ENCODE measurements at regions not wholly inside any gene's neighbourhood (a gene's known extent, or its start where the extent isn't known, plus 50 kb on each side); places are given as distances from the start of the nearest gene placed in this dataset.

DNA sequence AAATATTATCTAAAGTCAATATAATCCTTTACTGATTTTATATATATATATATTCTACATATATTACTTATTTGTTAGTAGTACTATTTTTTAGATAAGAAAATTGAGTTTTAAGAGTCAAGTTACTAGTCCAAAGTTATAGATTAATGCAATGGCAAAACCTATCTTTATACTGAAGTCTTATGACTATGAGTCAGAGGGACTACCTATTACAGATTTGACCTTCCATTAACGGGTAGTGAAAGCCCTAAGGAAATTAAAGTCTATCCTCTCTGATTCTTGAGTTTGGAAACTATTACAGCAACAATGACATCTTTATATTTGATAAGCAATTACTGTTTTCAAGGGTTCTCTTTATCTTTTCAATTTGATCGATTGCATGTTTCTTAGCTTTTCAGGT is 315.8 kb downstream of the CASP12 start:
- no peak for DNase-seq

DNA sequence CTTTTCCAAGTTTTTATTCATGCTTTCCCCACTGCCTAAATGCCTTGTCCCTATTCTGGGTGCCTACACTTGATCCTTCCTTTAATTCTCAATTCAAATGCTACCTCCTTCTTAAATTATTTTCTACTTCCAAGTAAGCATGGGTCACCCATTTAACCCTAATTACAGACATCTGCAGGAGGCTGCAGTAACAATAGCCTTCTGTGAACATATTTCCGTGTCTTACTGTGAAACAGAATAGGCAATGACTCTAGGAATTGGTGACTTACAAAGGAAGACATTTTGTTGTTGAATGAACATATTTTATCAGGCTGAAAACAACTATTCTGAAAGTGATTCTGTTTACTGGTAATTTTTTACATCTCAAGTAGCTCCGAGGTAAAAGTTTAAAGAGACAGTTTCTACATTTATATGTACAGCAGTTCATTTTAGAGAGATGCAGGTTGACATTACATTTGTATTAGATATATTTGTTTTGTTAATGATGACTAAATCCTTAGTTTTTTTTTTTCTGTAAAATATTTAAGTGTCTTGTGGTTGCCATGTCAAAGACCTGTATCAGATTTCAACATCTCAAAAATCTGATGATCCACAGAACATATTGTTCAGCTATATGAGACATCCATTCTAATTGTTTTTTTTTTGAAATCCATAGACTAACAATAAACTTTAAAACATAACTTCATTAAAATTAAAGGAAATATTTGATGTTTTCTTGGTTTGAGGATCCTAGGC is 316.8 kb downstream of the CASP12 start:
- no peak for DNase-seq

DNA sequence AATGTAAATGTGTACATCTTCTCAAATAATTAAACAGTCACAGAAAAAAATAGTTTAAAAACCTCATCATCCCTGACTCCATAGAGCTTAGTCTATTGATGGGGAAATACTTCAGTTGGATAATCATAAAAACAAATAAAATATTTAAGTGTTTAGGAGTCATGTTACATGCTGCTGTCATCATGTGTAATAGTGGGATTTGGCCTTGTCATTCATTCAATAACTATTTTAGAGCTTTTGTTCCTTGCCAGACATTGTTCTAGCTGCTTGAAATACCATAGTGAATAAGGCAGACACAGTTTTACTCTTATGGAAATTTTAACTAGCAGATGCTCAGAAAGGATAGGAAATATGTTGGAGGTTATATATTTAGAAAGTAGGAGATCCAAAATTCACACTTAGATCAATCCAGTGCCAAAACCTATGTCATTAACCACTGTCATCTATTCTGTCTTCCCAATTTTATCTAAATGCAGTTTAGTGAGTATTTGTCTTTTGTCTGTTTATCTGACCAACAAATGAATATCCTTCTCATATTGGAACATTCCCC is 324.7 kb downstream of the CASP12 start:
- DNase-seq = no peak

DNA sequence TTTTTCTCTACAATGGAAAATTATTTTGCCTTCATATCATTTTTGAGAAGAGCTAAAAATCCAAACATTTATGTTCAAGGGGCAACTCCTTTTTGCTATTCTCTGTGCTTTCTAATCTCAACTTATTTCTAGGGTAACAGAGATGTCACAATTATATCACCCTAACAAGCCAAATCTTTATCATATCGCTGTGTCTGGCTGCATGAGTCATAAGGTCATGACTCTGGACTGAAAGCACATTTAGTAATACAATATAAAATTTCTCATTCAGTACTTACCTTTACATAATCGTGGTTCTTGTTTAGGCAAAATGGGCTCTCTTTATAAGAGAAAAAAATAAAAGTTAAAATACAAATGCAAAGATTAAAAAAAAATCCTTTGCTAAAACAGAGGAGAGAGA is 326.0 kb downstream of the CASP12 start:
- DNase-seq = no peak

DNA sequence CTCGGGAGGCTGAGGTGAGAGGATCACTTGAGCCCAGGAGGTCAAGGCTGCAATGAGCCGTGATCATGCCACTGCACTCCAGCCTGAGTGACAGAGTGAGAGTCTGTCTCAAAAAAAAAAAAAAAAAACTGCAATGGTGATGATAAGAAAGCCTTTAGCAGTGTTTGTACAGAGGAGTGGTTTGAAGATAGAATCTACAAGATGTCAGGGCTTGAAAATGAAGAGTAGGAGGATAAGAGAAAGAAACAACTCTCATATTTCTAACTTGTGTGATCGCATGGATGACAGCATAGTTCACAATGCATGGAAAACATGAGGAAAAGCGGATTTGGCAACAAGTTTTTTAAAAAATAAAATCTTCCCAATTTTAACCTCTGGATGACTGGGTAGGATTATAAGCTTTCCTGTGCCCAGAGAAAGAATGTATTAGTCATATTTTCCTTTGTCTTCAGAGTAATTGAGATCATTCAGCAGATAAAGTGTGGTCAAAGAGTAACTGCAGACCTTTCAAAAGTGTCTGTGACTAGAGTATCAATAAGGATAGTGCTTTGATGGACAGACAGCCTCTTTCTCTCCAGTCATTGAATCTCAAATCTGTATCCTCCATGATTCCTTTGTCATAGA is 328.1 kb downstream of the CASP12 start:
- no peak for DNase-seq

DNA sequence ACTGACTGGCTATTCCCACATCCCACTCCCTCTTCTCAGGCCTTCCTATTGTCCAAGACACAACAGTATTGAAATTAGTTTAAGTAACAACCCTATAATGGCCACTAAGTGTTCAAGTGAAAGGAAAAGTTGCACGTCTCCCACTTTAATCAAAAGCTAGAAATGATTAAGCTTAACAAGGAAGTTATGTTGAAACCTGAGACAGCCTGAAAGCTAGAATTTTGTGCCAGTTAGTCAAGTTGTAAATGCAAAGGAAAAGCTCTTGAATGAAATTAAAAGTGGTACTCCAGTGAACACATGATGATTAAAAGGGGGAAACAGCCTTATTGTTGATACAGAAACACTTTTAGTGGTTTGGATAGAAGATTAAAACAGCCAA is 332.7 kb downstream of the CASP12 start:
- no peak for DNase-seq

DNA sequence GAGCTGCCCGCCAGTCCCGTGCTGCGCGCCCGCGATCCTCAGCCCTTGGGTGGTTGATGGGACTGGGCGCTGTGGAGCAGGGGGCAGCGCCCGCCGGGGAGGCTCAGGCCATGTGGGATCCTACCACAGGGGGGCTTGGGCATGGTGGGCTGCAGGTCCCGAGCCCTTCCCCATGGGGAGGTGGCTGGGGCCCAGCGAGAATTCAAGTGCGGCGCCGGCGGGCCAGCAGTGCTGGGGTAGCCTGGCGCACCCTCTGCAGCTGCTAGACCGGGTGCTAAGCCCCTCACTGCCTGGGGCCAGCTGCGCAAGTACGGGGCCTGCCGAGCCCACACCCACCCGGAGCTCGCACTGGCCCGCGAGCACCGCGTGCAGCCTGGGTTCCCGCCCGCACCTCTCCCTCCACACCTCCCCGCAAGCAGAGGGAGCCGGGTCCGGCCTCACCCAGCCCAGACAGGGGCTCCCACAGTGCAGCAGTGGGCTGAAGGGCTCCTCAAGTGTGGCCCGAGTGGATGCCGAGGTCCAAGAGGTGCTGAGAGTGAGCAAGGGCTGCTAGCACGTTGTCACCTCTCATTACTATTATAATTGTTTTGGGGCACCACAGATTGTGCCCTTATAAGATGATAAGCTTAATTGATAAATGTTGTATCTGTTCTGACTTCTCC is 333.2 kb downstream of the CASP12 start:
- no peak for DNase-seq

DNA sequence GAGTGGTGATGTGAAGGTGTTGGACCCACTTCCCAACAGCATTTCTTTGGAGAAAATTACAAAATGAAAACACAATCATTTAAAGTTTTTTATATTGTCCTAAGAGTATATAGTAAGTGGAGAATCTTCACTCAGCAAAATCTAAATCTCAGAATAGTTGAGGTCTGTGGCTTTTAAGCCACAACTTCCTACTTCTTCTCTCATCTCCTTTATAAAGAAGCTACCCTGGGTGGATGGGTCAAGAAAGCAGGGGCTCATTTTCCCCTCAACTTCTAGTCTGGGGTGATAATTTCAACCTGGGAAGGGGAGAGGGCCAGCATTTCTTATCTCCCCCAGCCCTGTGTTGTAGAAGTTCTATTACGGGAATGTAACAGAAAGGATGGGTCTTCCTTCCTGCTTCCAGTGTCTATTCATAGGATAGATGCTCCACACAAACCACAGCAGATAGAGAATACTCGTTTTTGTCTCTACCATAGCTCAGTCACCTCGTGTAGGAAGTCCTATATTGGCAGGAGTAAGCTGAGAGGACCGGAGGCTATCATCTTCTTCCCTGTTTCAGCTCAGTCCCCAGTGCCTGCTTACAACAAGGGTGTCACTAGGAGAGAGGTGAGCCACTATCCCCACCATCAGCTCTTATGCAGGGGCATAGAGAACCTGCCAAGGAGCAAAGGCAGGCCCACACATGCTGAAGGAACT is 341.5 kb downstream of the CASP12 start:
- no peak for DNase-seq

DNA sequence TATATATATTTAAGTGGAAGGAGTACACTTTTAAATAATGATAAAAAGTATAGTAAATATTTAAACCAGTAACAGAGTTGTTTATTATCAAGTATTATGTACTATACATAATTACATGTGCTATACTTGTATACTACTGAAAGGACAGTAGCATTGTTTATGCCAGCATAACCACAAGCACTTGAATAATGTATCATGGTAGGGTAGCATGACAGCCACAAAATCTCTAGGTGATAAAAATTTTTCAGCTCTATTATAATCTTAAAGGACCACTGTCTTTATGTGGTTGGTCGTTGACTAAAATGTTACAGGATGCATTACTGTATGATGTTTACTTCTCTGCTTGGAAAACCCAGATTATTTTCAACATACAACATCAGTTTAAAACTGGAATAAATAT is 349.2 kb downstream of the CASP12 start:
- no peak for DNase-seq

DNA sequence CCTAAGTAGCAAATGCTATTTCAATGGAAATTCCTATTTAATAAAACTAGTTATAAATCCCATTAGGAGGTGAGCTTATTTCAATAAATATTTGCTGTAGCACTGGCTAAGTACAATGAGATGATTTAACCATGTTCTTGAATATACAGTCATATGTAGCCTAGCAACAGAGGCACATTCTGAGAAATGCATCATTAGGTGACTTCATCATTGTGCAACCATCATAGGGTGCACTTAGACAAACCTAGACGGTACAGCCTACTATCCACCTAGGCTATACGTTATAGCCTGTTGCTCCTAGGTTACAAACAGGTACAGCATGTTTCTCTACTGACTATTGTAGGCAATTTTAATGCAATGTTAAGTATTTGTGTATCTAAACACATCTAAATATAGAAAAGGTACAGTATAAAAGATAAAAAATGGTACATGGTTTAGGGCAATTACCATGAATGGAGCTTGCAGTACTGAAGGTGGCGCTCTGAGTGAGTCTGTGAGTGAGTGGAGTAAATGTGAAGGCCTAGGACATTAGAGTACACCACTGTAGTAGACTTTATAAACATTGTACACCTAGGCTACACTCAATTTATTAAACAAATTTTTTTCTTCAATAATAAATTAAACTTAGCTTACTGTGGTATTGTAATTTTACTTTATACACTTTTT is 350.1 kb downstream of the CASP12 start:
- no peak for DNase-seq

DNA sequence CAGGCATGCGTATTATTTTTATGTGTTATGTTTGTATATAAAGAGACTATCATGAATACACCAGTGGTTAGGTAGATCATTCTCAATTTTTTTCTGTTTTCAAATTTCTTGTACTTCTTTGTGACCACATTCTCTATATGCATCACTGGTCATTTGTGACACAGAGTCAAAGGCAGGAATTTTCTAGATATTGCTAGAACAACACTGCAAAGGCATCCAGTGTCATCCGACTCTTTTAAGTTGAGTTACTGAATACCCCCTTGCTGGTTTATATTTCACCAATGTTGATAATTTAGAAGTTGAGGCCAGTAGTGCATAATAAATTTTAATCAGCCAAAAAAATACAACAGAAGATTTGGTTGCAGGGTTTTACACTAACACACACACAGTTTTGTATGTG is 351.8 kb downstream of the CASP12 start:
- no peak for DNase-seq

DNA sequence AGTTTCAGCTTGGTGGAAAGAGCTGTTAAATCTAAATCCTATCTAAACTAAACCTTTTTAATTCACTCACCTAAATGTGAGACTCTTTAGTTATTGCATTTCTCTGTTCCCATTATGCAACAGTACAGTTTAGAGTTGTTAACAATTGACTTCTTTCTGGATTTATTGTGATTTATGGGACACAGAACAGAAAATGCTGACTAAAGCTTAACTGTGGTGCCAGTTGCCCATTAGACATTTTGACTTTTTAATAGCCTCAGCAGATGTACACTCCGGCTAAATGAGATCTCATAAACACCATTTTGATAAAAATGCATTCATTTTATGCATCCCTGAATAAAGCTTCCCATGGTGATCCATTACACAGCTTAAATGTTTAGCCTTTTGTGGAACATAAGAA is 356.6 kb downstream of the CASP12 start:
- no peak for DNase-seq

DNA sequence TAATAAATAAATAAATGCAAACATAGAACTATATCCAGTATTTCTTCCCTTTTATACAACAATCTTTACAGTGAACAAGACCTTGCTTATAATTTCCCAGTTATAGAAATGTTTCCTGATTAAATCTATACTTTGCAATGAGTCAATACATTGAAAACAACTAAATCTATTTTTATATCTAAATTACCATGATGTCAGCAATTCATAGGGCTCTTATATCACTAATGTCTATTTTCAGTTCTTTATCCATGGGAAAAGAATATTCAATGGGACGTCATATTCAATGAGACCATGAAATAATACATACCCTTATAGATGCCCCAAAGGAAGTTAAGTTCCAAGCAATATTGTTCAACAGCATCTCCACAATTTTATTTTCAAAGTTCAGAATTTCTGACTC is 359.9 kb downstream of the CASP12 start:
- DNase-seq = no peak

DNA sequence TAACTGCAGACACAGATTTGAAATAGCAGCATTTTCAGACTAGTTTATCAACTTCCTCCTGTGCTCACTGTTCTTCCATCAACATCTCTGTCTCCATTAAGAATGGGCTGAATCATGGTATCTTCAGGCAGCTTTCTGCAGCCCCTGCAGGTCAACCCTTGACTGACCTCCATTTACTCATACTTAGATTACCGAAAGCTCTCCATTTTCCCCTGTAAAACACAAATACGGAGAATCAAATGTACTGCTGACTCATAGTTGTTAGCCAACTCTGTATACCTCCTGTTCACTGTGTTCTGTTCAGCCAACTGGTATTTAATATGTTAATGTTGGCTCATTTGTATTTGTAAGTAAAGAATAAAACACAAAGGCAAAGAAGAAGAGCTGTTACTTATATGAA is 364.0 kb downstream of the CASP12 start:
- DNase-seq = no peak

DNA sequence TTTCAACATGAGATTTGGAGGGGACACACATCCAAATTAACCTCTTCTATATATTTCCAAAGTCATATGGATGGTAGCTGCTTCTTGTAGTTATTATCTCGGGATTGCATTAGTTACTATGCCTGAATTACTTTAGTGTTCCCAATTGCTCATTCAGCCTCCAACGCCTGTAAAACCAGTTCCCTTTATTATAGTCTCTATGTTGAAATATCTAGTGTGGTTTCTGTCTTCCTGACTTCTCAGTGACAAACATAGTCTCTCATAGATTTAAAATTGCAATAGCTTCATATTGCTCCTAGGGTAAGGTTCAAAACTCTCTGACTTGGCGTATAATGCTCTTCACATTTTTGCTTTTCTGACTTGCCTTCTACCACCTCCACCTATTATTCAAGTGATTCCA is 366.4 kb downstream of the CASP12 start:
- peak; percentile 2 for DNase-seq

DNA sequence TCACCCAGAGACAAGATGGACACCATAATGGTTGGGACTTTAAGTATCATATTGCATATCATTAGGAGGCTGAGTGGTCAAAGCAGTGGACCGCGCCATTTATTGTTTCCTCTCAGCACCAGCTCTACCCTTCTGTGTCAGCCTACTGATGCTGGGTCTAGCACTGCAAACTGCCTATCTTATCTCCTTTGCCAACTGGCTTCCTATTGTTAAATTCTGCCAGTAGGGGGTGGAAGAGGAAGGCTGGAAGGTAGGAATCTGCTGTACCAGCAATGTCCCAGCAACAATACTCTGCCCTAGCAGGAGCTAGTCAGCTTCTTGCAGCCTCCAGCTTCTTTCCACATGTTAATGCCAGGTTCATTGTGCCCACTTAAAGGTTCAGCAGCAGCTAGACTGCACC is 367.1 kb upstream of the PDGFD start:
- no peak for DNase-seq

DNA sequence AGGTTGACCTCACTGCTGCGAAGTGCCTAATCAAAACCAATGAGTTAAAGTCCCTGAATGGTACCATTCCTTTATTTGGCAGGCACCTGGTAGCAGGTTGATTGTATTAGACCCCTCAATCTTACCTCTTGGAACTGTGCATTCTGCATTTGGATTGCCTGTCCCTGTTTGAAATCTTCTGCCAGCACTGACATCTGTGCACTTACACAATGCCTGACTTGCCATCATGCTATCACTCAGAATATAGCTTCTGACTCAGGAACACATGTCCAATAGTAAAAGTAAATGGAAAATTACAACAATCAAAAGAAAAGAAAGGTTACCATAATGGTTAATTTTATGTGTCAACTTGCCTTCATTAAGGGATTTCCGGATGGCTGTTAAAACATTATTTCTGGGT is 366.0 kb upstream of the PDGFD start:
- no peak for DNase-seq

DNA sequence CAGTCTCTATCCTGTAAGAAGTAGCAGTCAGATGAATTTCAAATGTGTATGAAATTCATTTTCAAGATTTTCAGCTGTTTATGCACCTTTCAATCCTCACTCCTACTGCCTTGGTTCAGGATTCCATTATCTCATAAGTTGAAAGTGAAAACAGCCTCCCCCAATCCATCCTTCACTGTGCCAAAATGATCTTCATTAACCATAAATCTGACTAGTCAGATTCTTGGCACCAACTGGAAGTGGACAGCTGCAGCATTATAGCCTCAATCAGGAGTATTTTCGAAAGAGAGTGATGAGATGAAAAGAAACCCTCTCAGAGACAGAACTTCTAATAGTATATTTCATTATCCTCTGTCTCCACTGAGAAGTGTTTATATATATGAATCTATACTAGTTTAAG is 365.3 kb upstream of the PDGFD start:
- no peak for DNase-seq

DNA sequence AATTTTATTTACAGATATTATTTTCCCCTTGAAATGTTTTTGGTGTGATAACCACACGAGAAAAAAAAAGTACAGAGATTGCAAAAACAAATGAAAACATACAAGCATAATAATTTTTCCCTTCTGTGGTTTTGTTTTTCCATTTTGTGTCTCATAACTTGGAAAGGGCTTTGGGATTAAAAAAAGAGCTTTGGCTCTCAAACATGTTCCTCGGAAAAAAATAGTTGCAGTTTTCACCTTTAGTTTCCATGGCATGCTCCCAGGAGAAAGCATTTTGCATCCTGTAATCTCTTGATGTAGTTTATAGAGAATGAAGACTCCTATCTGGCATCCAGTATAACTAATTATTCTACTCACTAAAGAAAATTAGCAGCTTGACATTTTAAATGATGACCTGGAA is 362.1 kb upstream of the PDGFD start:
- no peak for DNase-seq

DNA sequence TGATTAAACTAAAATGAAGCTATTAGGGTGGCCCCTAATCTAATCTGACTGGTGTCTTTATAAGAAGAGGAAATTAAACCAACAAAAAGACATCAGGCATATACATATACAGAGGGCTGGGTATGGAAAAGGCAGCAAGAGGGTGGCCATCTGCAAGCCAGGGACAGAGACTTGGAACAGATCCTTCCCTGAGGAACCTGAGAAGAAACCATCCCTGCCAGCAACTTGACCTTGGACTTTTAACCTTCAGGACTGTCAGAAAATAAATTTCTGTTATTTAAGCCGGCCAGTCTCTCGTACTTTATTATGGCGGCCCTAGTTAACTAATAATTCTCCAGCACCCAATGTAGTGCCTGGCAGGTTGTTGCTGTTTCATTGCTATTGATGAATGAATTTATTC is 361.5 kb upstream of the PDGFD start:
- no peak for DNase-seq

DNA sequence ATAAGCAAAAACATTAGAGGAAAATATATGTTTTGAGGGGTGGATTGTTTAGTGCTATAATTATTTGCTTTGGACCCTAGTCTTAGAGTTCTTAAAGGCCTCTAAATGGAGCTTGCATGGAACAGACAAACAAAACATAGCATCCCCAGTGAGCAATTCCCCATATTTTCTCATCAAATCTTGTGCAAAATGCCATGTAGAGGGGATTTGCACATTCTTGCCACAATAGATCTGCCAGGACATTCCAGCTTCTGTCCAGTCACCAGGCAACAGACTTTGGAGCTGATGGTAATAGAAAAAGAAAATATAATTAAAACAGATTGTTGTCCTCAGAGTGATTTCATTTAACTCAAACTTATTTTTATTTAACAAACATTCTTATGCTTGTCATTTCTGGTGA is 360.3 kb upstream of the PDGFD start:
- no peak for DNase-seq

DNA sequence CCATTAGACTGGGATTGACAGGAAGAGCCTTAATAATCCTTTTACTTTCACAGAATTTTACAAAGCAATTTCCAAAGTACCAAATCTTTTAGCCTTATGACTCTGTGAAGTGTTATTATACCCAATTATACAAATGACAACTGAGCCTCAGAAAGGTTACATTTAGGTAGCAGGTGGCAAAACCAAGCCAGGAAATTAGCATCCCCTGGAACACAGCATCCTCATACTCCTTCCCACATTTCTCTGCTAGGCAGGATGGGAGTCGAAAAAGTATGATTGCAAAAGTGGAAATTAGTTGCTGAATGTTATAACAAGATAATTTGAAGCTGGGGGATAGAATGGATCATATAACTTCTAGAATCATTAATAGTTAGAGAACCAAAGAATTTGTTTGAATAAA is 359.7 kb upstream of the PDGFD start:
- DNase-seq = no peak

DNA sequence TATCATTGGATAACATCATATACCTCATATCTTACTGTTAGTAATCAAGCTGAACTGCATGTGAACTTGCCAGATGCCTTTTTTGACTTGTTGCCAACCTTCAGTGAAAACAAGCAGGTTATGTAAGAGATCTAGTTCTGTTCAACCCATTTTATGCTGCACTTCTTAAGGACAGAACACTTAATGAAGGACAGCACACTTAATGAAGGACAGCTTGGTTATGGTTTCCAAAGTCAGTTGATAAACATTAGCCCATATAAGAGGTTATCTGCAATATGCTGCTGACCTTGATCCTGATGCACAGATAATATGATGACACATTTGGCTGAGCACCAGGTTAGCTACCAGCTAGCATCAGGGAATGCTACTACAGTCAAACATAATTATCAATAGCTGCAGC is 358.7 kb upstream of the PDGFD start:
- no peak for DNase-seq

Data from SIG-M5 (cell line).